Left ventricle myocardium inferior (tissue), 1 donor: ENCODE measurements at regions not wholly inside any gene's neighbourhood (a gene's known extent, or its start where the extent isn't known, plus 50 kb on each side); places are given as distances from the start of the nearest gene placed in this dataset.

Experiments
- DNase-seq: peaks from one replicate; pipeline ENCODE4 v3.0.0-alpha.2; 2020
- H3K27ac ChIP-seq: fragments of 200-600 bp; replicated peaks from 2 replicates; pipeline ENCODE4 v1.8.0; 2021
- H3K27me3 ChIP-seq: fragments of 200-600 bp; 2 replicates; pipeline ENCODE4 v1.8.0; 2021; ENCODE audit warnings: low read depth
- H3K36me3 ChIP-seq: fragments of 200-600 bp; 2 replicates; pipeline ENCODE4 v1.8.0; 2021
- H3K4me1 ChIP-seq: fragments of 200-600 bp; 2 replicates; pipeline ENCODE4 v1.8.0; 2021
- H3K4me3 ChIP-seq: fragments of 200-600 bp; 2 replicates; pipeline ENCODE4 v1.8.0; 2021; ENCODE audit warnings: mild to moderate bottlenecking, moderate library complexity
- H3K9me3 ChIP-seq: fragments of 200-600 bp; replicated peaks from 2 replicates; pipeline ENCODE4 v1.8.0; 2021
- intact Hi-C: fragments of 100-400 bp; cut with micrococcal nuclease; formaldehyde crosslinking; loops from one replicate; pipeline ENCODE4 v1.11.0; 2022
- TF ChIP-seq, protein P1 (sequence below): fragments of 200-600 bp; IDR thresholded peaks from 2 replicates; pipeline ENCODE4 v1.8.0; 2021; ENCODE audit warnings: antibody characterized with exemption, mild to moderate bottlenecking, borderline replicate concordance
- donor health status: DM: no; HTN: yes; CAD: no; lungs with severe emphysema.

DNA sequence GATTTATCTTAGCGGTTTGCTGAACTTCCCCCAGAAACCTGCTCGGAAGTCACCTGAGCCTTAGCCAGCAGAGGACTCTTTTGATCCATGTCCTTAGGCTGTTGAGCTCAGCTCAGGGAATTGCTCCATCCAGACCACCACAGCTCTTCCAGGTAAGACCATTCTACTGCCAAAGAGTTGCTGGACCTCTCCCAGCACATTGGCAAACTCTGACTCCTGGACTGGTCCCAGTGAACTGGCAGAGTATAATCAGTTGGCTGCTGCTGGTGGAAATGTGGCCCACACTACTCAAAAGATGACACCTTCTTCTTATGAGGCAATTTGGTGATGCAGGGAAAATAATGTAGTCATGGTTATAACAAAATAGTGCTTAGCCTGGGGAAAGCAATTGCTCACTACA, 308.8 kb upstream of the FIGN start:
- H3K36me3 ChIP-seq: no peaks in the 10 kb centered on the region
- DNase-seq: peak; percentile 41
- H3K27me3 ChIP-seq: no peaks in the 10 kb centered on the region
- H3K9me3 ChIP-seq: peaks cover 14% of the 10 kb centered on the region
- no peak overlapping the region for H3K4me3 ChIP-seq
- intact Hi-C loops: no loop called here
- TF ChIP-seq, protein P1, sequence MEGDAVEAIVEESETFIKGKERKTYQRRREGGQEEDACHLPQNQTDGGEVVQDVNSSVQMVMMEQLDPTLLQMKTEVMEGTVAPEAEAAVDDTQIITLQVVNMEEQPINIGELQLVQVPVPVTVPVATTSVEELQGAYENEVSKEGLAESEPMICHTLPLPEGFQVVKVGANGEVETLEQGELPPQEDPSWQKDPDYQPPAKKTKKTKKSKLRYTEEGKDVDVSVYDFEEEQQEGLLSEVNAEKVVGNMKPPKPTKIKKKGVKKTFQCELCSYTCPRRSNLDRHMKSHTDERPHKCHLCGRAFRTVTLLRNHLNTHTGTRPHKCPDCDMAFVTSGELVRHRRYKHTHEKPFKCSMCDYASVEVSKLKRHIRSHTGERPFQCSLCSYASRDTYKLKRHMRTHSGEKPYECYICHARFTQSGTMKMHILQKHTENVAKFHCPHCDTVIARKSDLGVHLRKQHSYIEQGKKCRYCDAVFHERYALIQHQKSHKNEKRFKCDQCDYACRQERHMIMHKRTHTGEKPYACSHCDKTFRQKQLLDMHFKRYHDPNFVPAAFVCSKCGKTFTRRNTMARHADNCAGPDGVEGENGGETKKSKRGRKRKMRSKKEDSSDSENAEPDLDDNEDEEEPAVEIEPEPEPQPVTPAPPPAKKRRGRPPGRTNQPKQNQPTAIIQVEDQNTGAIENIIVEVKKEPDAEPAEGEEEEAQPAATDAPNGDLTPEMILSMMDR: no peak
- peaks cover 8% of the 10 kb centered on the region for H3K4me1 ChIP-seq
- H3K27ac ChIP-seq: no peak overlapping the region

DNA sequence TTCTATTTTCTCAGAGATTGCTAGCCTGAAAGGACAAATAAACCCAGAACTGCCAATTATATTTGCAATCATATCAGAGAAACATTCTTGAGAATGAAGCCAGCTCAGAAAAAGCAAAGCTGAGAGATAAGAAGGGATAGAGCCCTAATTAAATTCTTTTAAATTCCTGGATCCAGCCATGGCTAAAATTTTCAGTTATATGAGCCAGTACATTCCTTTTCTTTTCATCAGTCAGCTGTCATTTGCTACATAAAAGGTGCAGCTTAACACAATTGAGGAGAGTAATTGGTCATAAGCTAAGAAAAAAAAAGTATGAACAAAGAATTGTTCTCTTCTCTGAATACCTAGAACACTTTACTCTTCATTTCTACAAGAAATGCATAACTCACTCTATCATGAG, 303.5 kb upstream of the FIGN start:
- Histone ChIP-seq H3K9me3 (peaks cover 14% of the 10 kb centered on the region), H3K4me3 (no peak overlapping the region), H3K36me3 (no peaks in the 10 kb centered on the region), H3K27ac (no peak overlapping the region), H3K4me1 (peaks cover 7% of the 10 kb centered on the region), H3K27me3 (no peaks in the 10 kb centered on the region)
- no peak for DNase-seq
- TF ChIP-seq, protein P1: no peak
- intact Hi-C loops: no loop called here

DNA sequence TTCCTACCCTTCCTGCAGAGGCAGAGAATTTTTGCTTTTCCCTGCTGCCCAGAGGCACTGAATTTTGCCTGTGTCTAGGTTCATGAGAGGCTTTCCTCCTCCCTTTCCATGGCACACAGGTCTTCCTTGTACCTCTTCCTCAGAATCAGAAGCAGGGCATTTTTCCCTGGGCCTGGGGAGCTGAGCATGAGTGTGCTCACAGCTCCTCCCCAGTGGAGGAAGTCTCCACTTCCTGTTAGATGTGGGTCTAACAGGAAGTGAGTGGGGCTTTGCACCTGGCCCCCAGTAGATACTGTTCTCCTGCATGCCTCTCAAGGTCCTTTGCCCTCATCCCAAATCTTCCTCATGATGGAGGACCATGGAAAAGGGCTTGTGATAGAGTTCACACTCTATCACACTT, 297.2 kb upstream of the FIGN start:
- intact Hi-C loops: no loop called here
- Histone ChIP-seq H3K27ac (no peak overlapping the region), H3K9me3 (no peaks in the 10 kb centered on the region), H3K36me3 (no peaks in the 10 kb centered on the region), H3K4me1 (no peaks in the 10 kb centered on the region), H3K27me3 (no peaks in the 10 kb centered on the region), H3K4me3 (no peak overlapping the region)
- TF ChIP-seq, protein P1: no peak
- no peak for DNase-seq

DNA sequence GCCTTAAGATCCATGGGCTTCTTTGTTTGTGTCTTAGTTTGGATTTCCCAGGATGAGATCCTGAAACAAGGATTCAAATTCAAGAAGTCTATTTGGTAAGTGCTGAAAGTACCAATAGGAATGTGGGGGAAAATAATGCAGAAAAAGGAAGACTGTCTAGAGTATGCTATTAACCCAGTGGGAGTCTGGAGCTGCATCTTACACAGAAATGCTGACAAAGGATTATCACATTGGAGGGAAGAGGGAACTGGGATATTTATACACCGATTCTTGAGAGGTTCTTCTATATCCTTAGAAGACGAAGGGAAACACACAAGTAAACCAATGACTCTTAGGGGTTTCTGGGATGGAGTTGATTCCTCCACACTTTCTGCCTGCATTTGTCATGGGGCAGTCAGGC, 294.8 kb upstream of the FIGN start:
- H3K36me3 ChIP-seq: no peaks in the 10 kb centered on the region
- no peak for DNase-seq
- no peaks in the 10 kb centered on the region for H3K27me3 ChIP-seq
- no peaks in the 10 kb centered on the region for H3K9me3 ChIP-seq
- no peak overlapping the region for H3K27ac ChIP-seq
- TF ChIP-seq, protein P1: no peak
- intact Hi-C loops: no loop called here
- no peaks in the 10 kb centered on the region for H3K4me1 ChIP-seq
- H3K4me3 ChIP-seq: no peak overlapping the region

DNA sequence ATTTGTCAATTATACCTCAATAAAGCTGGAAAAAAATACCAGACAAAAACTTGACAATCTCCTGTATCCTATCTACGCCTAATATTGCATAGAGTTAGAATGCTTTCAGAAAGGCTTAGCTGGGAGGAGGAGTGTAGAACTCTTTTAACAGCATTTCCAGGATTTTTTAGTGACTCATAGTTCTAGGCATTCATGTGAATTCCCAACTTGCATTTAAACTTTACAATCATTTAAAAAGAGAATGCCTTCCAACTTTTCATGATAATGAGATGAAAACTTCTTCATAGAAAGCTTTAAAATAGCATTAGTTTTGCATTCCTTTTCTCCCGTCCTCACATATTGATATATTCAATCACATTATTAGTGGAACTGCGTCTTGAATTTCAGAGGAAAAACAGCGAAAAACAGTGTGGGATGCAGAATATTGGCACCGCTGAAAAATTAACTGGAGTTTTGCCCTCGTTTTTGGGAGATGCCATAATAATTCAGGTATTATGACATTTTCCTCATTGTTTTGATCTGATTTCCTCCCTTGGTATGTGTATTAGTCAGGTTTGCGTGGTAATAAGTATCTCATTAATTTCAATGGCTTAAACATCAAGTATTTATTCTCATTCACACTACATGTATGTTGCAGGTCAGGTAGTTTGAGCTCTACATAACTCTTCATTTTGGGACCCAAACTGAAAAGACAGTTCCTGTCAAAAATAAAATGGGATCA, 293.2 kb upstream of the FIGN start:
- TF ChIP-seq, protein P1: no peak
- no peak overlapping the region for H3K4me3 ChIP-seq
- H3K9me3 ChIP-seq: no peaks in the 10 kb centered on the region
- peaks cover 3% of the 10 kb centered on the region for H3K4me1 ChIP-seq
- H3K27me3 ChIP-seq: no peaks in the 10 kb centered on the region
- H3K36me3 ChIP-seq: no peaks in the 10 kb centered on the region
- DNase-seq: no peak
- intact Hi-C loops: no loop called here
- no peak overlapping the region for H3K27ac ChIP-seq
